Activated CD8-positive, alpha-beta memory T cell treated with anti-CD3 and anti-CD28 coated beads for 1 hour (primary cell): ENCODE measurements at regions not wholly inside any gene's neighbourhood (a gene's known extent, or its start where the extent isn't known, plus 50 kb on each side); places are given as distances from the start of the nearest gene placed in this dataset.

Experiments
- DNase-seq, 2 donors: peaks; one replicate each; pipeline ENCODE4 v3.0.0-alpha.2; 2020; ENCODE audit warnings: low read depth in 1 of 2; ENCODE audit errors: extremely low read depth in 1 of 2

DNA sequence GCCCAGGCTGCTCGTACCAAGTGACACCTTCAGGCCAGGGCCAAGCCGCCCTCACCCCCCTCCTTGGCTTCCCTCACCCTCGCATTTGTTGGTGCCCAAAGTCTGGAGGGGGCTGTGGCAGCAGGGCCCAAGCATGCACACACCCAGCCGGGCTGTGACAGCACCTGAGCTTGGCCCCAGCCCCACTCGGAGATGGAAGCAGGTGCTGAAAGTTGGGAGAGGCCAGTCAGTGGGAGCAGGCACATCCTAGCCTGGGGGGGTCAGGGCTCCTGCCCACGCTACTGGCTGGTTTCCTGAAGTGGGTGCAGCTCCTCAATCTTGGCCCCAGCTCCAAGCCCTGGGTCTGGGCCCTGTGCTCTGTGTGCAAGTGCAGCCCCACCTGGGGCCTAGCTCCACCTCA, 228.0 kb downstream of the RDH14 start:
- DNase-seq = no peak

DNA sequence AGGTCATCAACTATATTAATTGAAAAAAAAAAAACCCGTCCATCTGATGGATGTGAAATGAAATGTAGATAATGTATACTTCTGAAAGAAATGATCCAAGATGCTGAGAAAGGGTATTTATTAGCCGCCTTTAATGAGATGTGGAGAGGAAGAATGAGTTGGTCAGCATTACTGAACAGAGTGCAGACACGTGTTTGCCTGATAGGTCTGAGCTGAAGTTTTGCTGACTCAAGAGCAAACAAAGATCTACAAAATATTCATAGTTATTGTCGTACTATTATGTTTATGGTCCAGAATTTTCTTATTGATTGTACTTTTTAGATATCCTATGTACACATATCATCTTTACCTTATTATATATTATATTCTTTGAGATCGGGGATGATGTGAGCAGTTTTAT, 235.3 kb downstream of the RDH14 start:
- no peak for DNase-seq

DNA sequence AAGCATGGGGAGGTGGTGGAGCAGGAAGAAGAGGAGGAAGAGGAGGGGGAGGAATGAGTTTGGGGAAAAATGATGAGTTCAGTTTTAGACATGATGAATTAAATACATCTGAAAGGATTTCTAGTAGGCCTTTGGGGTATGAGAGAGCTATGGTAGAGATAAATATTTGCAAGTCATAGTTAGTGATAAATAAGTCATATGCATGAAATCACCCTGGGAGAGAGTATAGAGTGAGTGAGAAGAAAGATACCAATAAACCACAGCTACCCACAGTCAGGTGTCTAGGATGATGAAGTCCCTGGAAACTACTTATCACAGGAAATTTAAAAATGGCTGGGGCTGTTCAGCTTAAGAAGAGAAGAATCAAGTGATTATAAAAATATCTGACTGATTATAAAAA, 240.5 kb downstream of the RDH14 start:
- no peak for DNase-seq

DNA sequence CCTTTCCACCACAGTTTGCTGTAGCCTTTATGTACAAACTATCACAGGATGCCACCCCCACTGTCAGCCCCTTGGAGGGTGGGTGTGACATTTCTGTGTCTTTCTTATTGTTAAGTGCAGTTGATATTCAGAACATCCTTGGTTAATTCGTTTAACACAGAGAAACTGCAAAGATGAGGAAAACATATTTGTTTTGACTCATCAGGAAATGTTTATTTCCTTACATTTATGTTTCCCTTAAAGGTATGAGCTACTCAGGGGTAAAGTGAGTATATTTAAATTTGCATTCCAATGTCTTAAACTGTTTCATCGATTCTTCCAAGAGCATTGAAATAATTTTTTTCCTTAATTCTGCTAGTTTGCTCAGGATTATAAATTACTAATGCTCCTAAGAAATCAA, 243.4 kb downstream of the RDH14 start:
- DNase-seq = no peak

DNA sequence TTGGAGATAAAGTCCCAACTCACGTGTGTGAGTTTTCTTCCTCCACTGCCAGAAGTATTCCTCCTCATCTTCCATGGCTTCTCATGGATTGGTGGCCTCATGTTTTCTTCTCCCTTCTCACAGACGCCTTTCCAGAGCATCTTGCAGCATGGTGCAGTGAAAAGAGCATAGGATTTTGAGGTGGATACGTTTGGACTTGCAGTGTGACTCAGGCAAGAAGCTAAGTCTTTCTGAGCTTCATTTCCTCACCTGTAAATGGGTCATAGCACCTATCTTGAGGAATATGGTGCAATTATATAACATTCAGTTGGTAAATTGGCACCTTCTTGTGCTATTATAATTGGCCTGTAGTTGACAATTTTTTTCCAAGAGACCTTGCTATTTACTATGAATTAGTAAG, 247.6 kb downstream of the RDH14 start:
- no peak for DNase-seq

DNA sequence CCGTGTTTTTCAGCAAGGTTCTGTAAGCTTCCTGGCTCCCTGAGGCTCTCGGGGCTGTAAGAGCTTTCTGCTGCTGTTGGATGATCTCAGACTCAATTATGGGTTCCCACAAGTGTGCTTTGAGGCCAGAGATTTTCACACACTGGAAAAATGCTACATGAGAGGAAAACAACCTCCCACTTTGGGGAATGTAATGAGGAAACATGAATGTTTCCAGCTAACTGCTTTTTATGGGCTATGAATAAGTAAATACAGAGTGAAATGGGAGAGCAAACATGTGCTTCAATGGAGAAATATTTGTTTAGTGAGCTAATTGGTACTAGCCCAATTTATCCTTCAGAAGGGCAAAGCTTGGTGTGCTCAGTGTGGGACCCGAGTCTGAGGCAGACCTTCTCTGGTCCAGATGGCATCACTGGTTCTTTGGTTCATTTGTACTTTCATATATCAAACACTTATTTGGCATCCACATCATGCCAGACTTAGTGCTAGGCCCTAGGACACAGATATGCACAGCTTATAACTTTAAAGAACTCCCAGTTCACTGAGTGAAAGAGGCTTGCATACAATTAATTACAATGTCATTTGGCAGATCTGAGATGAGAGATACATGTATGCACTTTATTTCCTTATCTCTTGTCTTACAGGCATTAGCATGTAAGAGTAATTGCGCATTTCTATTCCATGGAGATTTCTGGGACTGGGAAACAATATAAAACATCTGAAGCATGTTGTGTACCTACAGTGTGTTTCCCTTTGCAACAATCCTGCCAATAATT, 248.8 kb downstream of the RDH14 start:
- no peak for DNase-seq

DNA sequence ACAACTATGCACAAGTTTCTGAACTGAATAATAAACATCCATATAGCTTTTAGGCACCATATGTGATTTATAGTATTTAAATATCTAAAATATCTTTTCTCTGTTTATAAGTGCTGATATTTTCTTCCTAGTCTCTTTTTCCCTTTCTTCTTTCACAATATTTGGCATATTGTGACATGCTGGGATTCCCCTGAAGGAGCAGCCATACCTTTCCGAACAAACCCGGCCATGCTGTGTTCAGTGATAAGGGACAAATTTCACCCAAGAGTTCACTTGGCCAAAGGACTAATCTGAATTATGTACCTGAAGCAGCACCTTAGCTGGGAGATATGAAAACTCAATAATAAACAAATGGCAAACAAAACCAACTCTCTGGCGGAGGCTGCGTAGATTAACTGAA, 250.8 kb downstream of the RDH14 start:
- no peak for DNase-seq

DNA sequence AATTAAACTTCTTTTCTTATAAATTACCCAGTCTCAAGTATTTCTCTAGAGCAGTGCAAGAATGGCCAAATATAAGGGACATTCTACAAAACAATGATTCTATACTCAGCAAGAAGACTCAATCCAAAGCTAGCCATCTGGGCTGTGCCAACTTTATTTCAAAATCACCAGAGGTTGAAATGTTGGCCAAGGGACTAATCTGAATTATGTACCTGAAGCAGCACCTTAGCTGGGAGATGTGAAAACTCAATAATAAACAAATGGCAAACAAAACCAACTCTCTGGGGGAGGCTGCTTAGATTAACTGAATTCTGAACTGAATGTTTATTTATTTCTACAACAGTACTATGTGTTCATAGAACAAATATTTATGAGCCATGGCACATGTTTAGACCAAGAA, 251.3 kb downstream of the RDH14 start:
- no peak for DNase-seq

DNA sequence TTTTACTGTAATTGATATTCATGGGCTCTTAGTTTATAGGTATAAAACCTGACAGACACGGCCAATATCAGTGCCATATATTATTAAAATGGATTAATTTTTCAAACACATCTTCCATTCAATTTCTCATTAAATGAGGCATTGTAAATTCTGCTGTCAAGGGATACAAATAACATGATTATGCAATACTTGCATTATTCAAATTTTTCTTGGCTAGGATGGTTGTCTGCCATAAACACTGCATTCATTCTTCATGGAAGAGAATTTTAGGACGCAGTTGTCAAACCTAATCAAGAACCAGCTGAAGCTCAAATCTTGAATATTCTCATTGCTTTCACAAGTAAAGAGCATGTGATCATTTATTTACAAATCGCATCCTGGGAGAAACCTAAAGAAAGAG, 255.6 kb downstream of the RDH14 start:
- DNase-seq = no peak

DNA sequence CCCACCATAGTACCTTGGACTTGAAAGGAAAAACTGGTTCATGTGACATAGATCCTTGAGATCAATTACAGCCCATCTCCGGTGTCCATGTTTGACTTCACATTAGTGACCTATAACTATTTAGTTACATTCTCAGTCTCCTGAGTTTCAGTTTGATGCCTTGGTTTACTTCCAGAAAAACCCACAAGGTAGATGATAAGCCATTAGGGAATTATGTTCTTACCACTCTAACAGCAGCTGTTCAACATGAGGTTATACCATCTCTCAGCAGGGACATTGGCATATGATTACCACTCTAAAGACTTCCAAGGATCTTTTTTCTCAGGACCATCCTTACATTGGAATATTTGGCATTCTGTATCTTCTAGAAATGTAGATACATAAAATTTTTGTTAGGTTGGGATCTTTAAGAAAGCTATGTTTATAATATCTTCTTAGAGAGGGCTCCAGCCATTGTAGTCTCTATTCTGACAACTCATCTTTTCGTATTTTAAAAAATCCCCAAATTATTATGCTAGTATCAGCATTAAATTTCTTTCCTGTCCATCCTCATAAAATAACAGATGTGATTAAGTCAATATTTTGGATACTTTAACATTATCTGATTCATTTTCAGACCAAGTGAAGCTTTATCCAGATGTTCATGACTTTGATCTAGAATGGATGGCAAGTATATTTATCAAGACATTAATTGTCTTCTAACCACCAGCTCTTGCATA, 258.9 kb downstream of the RDH14 start:
- DNase-seq = no peak

DNA sequence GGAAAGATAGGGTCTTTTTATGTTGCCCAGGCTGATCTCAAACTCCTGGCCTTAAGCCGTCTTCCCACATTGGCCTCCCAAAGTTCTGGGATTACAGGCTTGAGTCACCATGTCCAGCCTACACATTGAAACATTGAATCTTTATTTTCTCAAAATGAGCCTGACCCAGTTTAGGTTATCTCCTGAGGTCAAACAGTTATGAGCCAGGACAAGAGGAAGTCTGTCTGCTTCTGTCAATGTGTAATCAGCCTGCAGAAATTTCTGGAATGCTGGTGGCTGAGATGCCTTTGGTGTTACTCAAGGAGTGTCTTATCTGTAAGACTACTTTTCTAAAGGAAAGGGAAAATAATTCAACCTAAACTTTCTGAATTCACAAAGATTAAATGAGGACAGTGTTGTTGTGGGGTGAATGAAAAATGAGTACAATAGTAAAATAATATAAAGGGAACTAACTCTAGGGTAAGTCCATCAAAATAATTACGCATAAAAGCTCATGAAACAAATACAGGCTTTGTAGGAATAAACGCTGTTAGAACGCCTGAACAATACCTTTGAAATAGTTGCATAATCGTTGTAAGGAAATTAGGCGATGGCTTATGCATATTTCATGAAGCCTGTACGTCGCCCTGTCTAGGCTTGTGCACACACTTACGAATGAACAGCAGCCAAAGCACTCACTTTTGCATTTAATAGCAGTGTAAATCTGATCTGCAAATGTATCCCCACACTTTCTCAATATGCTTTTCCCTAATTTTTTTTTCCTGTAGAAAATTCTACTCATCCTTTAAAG, 260.8 kb downstream of the RDH14 start:
- no peak for DNase-seq

DNA sequence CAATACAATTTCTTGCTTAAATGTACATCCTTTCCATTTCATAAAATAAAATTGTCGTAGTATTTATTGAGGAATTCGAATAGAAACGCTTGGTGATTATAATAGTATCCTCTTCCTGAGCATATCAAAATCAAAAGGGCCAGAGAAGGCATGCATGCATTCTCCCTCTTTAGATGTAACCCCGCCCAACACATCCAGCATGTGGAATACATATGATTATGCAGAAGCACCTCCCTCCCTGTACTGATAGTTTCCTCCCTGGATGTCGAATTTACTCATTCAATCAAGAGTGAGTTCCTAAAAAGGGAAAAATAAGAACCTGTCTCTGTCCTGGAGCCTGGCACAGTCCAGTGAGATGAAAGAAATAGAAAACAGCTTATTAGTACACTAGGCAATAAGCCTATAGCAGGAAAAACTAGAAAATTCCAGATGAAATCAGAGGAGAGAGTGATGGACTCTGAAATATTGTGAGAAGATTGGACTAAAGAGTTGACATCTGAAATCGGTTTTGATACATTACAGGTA, 262.9 kb downstream of the RDH14 start:
- DNase-seq = no peak

DNA sequence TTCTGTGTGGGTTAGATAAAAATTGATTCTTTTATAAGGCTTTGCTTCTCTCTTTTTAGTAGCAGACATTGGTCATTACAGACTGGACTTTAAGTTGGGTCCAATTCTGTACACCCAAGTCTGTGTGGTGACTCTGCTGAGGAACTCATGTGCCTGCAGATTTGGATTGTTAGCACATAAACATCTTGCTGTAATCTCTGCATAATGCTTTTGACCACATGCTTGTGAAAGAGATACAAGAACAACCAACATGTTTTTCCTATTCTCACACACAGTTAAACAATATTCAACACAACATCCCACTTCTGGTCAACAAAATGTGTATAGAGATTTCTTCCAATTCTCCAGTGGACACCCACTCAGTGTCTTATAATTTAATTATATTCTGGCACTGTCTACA, 270.1 kb downstream of the RDH14 start:
- DNase-seq = no peak

DNA sequence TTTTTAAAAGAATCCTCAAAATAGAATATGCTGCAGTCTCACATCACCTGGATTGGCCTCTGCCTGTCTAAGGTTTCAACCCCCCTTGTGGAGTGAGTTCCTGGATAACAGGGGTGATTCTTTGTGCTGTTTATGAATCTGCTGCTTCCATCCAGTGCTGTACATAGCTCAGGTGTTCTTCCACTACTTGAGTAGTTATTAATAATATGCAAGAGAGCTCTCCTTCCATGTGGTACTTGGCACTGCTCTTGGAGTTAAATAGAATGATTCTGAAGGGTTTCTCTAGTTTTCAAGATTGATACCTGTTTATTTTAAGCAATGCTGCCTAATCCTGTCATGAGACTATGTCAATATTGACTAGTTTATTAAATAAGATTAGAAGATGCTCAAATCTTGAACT, 273.6 kb downstream of the RDH14 start:
- DNase-seq = no peak

DNA sequence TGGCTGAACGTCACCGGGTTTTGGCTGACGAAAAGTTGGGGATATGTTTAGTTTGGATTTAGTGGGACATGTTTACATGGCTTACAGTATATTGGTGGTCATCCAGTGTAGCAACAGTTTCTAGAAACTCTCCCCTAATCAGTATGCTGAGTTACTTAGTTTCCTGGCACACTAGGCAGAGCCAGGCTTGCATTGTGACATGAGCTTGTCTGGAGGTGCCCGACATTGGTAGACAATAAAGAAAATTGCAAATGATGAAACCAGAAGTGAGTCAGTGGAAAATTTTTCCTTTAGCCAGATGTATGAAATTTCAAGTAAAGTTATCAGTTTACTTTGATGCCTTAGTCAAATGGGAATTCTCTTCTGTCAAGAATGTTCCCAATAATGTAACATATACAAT, 276.1 kb downstream of the RDH14 start:
- no peak for DNase-seq

DNA sequence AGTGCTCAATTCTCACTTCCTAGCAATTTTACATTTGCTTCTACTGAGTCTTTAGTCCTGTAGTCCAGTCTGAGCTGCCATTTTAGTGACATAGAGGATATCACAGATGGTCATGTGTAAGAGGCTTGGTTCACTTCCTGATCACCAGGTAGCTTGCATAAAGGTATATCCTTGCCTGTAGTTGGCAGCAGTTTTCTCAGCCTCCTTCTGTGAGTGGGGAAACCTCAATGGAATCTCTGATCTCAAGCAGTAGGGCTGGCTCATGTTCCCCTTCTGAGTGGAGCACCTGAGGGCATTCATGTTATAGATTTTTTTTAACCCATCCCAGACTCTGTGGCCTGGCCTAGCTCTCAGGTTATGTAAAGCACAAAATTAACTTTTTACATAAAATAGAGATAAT, 278.4 kb downstream of the RDH14 start:
- DNase-seq = no peak

DNA sequence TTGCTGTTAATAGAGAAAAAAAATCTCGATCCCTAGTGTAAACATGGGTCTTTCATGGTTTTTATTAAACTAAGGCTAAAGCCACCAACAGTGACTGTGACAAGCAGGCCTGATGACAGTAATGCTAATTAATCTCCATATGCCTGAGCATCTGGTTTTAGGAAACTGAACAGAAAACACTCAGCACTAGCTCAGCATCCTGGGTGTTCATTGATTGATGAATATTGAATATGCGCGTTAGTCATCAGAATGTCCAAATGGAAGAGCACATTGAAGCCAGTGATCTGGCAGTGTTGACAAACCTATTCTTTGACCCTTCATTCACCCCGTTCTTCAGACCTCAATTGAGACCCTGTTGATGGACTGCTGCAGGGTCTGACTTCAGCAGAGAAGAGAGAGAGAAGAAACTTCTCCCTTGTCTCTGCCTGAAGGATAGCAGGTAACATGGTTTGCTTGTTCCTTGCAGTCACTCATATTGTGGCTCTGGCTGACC, 283.8 kb downstream of the RDH14 start:
- DNase-seq = no peak

DNA sequence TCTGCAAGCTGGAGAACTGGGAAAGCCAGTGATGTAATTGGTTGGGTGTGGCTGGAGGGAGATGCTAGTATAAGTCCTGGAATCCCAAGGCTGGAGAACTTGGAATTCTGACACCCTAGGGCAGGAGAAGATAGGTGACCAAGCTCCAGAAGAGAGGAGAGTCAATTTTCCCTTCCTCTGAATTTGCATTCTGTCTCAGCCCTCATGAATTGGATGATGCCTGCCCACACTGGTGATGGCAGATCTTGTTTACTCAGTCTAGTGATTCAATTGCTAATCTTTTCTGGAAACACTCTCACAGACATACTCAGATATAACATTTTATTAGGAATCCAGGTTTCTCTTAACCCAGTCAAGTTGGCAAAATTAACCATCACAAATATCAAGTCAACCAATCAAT, 287.2 kb downstream of the RDH14 start:
- no peak for DNase-seq

DNA sequence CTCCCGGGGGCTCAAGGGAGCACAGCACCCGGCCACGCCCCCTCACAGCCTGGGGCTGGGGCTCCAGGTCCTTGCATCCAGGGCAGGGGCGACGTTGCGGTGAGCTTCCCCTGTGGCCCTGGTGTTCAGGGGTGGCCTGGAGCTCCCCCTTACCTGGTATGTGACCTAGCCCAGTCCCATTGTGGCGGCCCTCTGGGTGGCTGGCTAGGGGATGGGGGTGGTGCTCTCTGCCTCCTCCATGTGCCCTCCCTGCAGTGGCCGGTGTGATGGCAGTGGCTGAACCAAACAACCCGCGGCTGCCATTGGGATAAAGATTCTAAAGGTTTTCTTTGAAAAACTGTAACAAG, 288.3 kb downstream of the RDH14 start:
- no peak for DNase-seq

DNA sequence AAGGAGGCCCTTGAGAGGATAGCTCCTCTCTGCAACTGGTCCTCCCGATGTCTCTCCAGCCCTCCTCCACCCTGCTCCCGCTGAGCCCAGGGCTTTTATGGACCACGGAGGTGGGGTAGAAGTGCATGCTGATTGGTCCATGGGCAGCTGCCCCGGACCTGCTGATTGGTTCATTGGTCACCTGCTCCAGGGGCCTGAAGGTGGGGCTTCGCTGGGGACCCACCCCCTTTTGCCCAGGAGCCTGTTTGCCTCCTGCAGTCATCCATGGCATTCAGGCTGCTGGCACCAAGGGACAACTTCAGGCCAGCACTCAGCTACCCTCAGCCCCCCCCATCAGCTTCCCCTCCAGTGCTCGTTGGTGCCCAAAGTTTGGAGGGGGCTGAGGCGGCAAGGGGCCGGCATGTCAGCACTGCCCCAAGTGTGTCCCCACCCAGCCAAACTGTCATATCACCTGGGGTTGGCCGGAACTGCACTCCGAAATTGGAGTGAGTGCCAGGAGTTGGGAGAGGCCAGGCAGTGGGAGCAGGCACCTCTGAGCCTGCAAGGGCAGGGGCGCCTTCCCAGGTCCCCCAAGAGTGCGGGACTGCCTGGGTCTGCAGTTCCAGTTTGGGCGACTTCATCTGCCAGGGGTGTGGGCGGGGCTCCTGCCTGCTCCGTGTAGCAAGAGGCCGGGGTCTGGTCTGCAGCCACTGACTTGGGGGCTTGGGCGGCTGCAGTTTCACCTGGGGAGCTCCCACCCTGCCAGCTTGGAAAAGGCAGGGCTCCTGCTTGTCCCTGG, 288.9 kb downstream of the RDH14 start:
- DNase-seq = no peak

DNA sequence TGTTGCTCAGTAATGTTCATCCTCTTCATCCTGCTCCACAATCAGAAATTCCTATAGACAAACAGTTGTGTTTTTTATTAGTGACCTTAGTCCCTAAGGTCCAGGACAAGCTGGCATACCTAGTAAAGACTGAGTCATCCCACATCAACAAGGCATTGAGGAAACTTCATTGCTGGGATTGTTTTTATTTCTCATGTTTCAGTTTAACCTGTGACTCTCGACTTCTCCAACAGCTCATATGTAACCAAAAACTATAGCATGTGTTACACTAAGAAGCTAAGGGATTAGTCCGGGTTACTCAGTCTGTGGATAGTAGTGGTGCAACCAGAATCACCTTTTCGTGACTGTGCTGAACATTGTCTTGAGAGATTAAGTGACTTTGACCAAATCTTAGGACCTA, 292.1 kb downstream of the RDH14 start:
- DNase-seq = no peak
